Duodenal mucosa (tissue), 2 donors: ENCODE measurements at regions not wholly inside any gene's neighbourhood (a gene's known extent, or its start where the extent isn't known, plus 50 kb on each side); places are given as distances from the start of the nearest gene placed in this dataset.

ENCODE experiments used
- H3K27ac ChIP-seq: one replicate; pipeline ENCODE4 v1.7.0; 2013; ENCODE audit warnings: low read depth, low read length
- H3K27me3 ChIP-seq, 2 donors: one replicate each; pipeline ENCODE4 v1.7.0; 2013; ENCODE audit warnings: low read length in 2 of 2, control low read depth in 1 of 2; ENCODE audit not compliant: insufficient read depth in 2 of 2, control insufficient read depth in 1 of 2
- H3K36me3 ChIP-seq, 2 donors: one replicate each; pipeline ENCODE4 v1.7.0; 2013; ENCODE audit warnings: low read length in 2 of 2, control low read depth in 1 of 2; ENCODE audit not compliant: insufficient read depth in 2 of 2, control insufficient read depth in 1 of 2
- H3K4me1 ChIP-seq, 2 donors: one replicate each; pipeline ENCODE4 v1.7.0; 2013; ENCODE audit warnings: low read length in 2 of 2, control low read depth in 1 of 2; ENCODE audit not compliant: insufficient read depth in 2 of 2, control insufficient read depth in 1 of 2
- H3K4me3 ChIP-seq, 2 donors: one replicate each; pipeline ENCODE4 v1.7.0; 2013; ENCODE audit warnings: low read length in 2 of 2, low read depth in 1 of 2
- H3K9ac ChIP-seq, 2 donors: one replicate each; pipeline ENCODE4 v1.7.0; 2013; ENCODE audit warnings: low read length in 2 of 2, low read depth in 1 of 2
- H3K9me3 ChIP-seq, 2 donors: one replicate each; pipeline ENCODE4 v1.7.0; 2013; ENCODE audit warnings: low read length in 2 of 2, control low read depth in 1 of 2; ENCODE audit not compliant: control insufficient read depth in 1 of 2

DNA sequence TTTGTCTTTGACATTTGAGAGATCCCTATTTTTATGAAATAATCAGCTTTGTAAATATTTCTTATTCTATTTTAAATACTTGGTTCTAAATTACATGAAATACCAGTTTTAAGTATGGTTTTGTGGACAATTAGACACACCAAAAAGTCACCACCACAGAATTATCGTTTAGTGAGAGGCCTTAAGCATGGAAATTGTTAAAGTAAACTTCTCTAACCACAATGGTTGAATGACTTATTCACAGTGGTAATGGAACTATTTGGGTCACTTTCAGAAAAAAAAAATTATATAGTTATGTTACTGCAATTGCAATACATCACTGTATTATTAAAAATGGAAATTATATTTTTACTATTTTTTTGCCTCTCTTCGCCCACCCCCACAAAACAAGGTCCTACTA lies 1252.5 kb downstream of the EFNA5 start:
- H3K9me3 ChIP-seq = no peaks in the 10 kb centered on the region
- H3K27ac ChIP-seq = no peak overlapping the region
- H3K9ac ChIP-seq = no peak overlapping the region
- H3K27me3 ChIP-seq = no peaks in the 10 kb centered on the region
- H3K4me3 ChIP-seq = no peak overlapping the region
- no peaks in the 10 kb centered on the region for H3K4me1 ChIP-seq
- no peaks in the 10 kb centered on the region for H3K36me3 ChIP-seq

DNA sequence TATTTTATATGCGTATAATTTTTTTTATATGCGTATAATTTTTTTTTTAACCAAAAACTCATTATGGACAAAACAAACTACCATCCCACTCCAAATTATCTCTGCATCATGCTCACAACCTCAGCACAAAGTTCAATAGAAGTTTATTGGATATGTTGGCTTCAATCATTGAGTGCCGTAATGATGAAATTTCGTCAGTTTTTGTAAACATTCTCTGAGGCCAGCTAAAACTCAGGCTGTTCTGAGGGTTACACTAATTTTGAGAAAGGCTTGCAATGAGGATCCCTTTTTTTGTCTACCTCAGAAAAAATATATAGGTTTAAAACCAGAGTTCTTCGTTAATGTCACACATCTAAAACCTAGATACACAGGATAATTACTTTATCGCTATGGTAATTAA lies 1253.2 kb downstream of the EFNA5 start:
- Histone ChIP-seq H3K9ac (no peak overlapping the region), H3K4me3 (no peak overlapping the region), H3K27ac (no peak overlapping the region)

DNA sequence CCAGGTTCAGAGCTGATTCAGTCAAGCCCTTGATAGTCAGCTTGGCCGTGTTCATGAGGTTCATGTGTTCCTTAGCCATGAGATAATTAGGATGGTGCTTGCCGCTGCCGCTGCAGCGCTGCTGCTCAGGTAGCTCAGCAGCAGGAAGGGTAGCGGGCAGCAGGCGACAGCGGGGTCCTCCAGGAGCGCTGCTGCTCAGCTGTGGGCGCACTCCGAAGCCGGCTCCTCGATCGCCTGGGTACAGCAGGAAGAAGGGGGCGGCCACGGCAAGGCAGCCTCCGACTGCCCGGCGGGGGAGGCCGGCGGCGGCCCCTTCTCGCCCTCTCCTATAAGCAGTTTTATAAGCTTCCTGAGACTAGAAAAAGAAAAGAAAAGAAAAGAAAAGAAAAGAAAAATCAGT lies 1253.6 kb downstream of the EFNA5 start:
- Histone ChIP-seq H3K4me1 (no peaks in the 10 kb centered on the region), H3K4me3 (no peak overlapping the region), H3K27ac (no peak overlapping the region), H3K27me3 (no peaks in the 10 kb centered on the region), H3K9me3 (no peaks in the 10 kb centered on the region), H3K9ac (no peak overlapping the region), H3K36me3 (no peaks in the 10 kb centered on the region)

More for the DNA sequence above, 1253.2 kb downstream of the EFNA5 start:
- H3K9me3 ChIP-seq = no peaks in the 10 kb centered on the region
- no peaks in the 10 kb centered on the region for H3K4me1 ChIP-seq
- H3K27me3 ChIP-seq = no peaks in the 10 kb centered on the region
- H3K36me3 ChIP-seq = no peaks in the 10 kb centered on the region

DNA sequence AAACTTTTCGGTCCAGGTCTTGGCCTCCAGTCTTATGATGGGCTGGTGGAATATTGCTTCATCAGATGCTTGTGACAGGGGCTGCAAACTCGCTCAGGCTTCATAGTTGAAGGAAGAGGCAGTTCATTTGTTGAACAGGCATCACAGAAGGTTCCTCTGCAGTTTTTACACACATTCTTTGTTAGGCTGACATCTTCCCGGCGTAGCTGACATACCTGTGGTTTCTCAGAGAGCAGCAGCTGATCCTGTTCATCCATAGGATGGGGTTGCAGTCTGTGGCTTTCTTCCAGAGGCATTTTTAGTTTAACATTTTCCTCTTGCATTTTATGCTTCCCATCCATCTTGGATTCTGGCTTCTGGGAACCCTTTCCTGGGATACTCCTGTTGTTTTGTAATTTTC lies 1255.2 kb downstream of the EFNA5 start:
- H3K9me3 ChIP-seq = no peaks in the 10 kb centered on the region
- no peaks in the 10 kb centered on the region for H3K36me3 ChIP-seq
- no peaks in the 10 kb centered on the region for H3K27me3 ChIP-seq
- H3K27ac ChIP-seq = no peak overlapping the region
- no peaks in the 10 kb centered on the region for H3K4me1 ChIP-seq
- no peak overlapping the region for H3K4me3 ChIP-seq
- H3K9ac ChIP-seq = no peak overlapping the region

DNA sequence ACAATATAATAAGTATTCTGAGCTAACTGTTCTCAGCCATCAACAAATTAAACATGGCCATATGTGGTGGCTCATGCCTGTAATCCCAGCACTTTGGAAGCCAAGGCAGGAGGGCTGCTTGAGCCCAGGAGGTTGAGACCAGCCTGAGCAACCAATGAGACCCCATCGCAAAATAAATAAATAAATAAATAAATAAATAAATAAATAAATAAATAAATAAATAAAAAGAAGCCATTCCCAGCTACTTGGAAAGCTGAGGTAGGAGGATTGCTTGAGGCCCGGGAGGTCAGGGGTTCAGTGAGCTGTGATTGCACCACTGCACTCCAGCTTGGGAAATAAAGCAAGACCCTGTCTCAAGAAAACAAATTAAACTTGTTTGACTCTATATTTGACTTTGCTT lies 1256.4 kb downstream of the EFNA5 start:
- Histone ChIP-seq H3K27ac (no peak overlapping the region), H3K9ac (no peak overlapping the region), H3K4me3 (no peak overlapping the region), H3K27me3 (no peaks in the 10 kb centered on the region), H3K4me1 (no peaks in the 10 kb centered on the region), H3K9me3 (no peaks in the 10 kb centered on the region), H3K36me3 (no peaks in the 10 kb centered on the region)

DNA sequence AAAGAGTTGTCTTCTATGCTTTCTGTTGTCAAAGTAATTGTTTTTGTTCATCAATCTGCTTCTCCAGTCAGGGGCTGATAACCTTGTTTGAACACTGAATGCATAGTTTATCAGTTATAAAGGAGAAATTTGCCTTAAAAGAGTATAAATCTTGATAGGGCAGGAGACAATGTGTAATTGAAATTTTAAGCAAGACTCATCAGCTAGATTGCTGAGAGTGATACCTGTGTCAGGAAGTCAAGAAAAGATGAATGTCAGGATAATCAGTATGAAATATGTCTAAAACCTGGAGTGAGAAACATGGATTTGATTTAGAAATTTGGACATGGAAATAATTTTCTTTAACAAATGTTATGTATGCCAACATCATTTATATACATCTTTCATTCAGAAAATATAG lies 1258.1 kb downstream of the EFNA5 start:
- no peak overlapping the region for H3K27ac ChIP-seq
- no peak overlapping the region for H3K9ac ChIP-seq
- H3K27me3 ChIP-seq = no peaks in the 10 kb centered on the region
- no peak overlapping the region for H3K4me3 ChIP-seq
- no peaks in the 10 kb centered on the region for H3K9me3 ChIP-seq
- H3K4me1 ChIP-seq = no peaks in the 10 kb centered on the region
- no peaks in the 10 kb centered on the region for H3K36me3 ChIP-seq

DNA sequence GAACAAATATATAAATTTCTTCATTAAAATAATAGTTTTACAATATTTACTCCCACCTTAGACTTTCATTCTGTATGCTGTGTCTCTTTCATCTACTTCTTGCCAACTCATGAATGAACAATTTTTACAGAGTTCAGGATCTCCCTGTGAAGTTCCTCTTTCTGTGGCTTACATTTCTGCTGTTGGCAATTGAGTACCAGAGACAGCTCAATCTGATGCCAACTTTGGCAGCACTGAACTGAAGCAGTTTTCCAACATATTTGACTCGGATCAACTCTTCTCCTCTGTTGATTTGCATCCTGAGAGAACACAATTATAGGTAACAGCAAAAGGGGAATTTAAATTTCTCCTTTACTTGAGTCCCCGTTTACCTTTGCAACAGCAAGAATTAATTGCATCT lies 1262.2 kb downstream of the EFNA5 start:
- Histone ChIP-seq H3K36me3 (no peaks in the 10 kb centered on the region), H3K27ac (no peak overlapping the region), H3K4me1 (no peaks in the 10 kb centered on the region), H3K9ac (no peak overlapping the region), H3K4me3 (no peak overlapping the region), H3K9me3 (no peaks in the 10 kb centered on the region), H3K27me3 (no peaks in the 10 kb centered on the region)

DNA sequence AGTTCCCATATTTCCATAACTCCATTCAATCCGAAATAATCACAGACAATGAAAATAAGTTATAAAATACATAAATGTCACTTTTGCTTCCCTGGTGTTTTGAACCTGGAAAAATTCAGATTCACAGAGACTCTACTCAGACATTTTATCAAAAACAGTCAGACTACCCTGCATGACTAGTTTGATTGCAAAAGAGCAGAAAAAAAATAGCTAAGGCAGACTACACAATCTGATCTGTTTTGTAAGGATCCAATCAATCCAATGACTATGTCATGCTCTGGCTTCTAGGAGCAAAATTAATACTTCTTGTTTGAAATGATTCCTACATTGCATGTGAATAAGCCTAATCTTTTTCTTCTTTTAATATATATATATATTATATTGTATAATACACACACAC lies 1262.6 kb downstream of the EFNA5 start:
- no peak overlapping the region for H3K9ac ChIP-seq
- H3K4me1 ChIP-seq = no peaks in the 10 kb centered on the region
- no peak overlapping the region for H3K27ac ChIP-seq
- H3K27me3 ChIP-seq = no peaks in the 10 kb centered on the region
- H3K9me3 ChIP-seq = no peaks in the 10 kb centered on the region
- no peaks in the 10 kb centered on the region for H3K36me3 ChIP-seq
- no peak overlapping the region for H3K4me3 ChIP-seq

DNA sequence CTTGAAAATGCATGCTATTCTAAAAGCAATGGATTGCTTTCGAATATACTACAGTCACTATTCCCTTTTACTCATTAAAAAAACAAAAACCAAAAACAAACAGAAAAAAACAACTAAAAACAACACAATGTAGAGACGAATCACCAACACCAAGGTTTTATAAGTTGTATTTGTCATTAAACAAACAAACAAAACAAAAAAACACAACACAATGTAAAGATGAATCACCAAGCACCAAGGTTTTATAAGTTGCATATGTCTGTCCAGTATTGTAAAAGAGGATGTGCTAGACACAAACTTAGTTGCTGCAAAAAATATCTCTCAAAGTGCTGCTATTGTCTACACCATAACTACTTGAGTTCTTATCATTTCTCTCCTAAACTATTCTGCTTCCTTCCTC lies 1269.2 kb downstream of the EFNA5 start:
- no peak overlapping the region for H3K27ac ChIP-seq
- no peaks in the 10 kb centered on the region for H3K36me3 ChIP-seq
- H3K9me3 ChIP-seq = no peaks in the 10 kb centered on the region
- no peak overlapping the region for H3K4me3 ChIP-seq
- H3K27me3 ChIP-seq = no peaks in the 10 kb centered on the region
- H3K9ac ChIP-seq = no peak overlapping the region
- no peaks in the 10 kb centered on the region for H3K4me1 ChIP-seq

DNA sequence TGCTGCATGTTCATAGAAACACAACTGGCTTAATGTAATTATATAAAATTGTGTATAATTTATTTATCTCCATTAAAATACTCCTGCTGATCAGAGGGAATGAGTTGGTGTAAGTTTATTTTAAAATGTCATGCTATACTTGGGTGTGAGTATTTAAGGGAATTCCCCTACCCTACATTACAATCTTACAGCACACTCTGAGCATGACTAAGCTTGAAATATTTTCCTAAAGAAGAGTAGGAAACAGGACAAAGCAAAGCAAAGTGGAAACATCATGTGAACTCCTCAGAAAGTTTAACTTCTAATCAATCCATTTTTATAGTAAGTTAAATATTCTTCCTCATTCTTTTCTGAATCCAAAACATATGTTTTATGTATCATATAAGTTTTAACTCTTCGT lies 1271.3 kb downstream of the EFNA5 start:
- Histone ChIP-seq H3K36me3 (no peaks in the 10 kb centered on the region), H3K9ac (no peak overlapping the region), H3K4me1 (no peaks in the 10 kb centered on the region), H3K27me3 (no peaks in the 10 kb centered on the region), H3K4me3 (no peak overlapping the region), H3K27ac (no peak overlapping the region), H3K9me3 (no peaks in the 10 kb centered on the region)

DNA sequence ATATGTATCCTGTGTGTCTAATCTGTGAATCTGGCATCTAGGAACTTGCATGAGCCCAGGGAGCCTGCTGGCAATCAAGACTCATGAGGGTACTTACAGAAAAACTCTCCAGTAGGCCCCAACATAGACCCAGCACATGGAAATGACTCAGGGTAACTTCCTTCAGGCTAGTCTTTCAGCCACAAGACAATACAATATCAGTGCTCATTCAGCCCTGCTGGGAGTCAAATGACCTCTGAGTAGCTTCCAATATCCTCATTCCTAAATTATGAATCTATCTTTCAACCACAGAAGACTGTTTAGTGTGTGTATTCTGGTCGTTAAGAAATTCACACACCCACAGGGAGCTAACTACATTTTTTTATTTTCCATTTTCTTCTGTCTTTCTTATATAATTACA lies 1273.0 kb downstream of the EFNA5 start:
- H3K9me3 ChIP-seq = no peaks in the 10 kb centered on the region
- no peak overlapping the region for H3K27ac ChIP-seq
- H3K4me3 ChIP-seq = no peak overlapping the region
- no peaks in the 10 kb centered on the region for H3K36me3 ChIP-seq
- H3K9ac ChIP-seq = no peak overlapping the region
- no peaks in the 10 kb centered on the region for H3K27me3 ChIP-seq
- H3K4me1 ChIP-seq = no peaks in the 10 kb centered on the region
